Endodermal cell (in vitro differentiated cells): ENCODE measurements at regions not wholly inside any gene's neighbourhood (a gene's known extent, or its start where the extent isn't known, plus 50 kb on each side); places are given as distances from the start of the nearest gene placed in this dataset.
A peak's percentile ranks its signal among the peaks of the same experiment; 100 is the strongest.

Experiments used
- DNase-seq: peaks from one replicate; pipeline ENCODE4 v3.0.0-alpha.2; 2017
- H3K27ac ChIP-seq: 2 replicates; pipeline ENCODE4 v1.5.1; 2013; ENCODE audit warnings: mild to moderate bottlenecking, low read depth, low read length, moderate library complexity
- H3K27me3 ChIP-seq: 2 replicates; pipeline ENCODE4 v1.6.1; 2013; ENCODE audit warnings: mild to moderate bottlenecking, low read length, moderate library complexity; ENCODE audit not compliant: insufficient read depth, control insufficient read depth, poor library complexity, severe bottlenecking
- H3K36me3 ChIP-seq: 2 replicates; pipeline ENCODE4 v1.7.0; 2013; ENCODE audit warnings: mild to moderate bottlenecking, low read length, moderate library complexity; ENCODE audit not compliant: control insufficient read depth, insufficient read depth
- H3K4me1 ChIP-seq: one replicate; pipeline ENCODE4 v1.7.0; 2013; ENCODE audit warnings: low read length; ENCODE audit not compliant: control insufficient read depth, insufficient read depth
- H3K4me3 ChIP-seq: 2 replicates; pipeline ENCODE4 v1.5.1; 2013; ENCODE audit warnings: mild to moderate bottlenecking, low read length, moderate library complexity
- H3K9ac ChIP-seq: 2 replicates; pipeline ENCODE4 v1.6.1; 2013; ENCODE audit warnings: mild to moderate bottlenecking, low read length, moderate library complexity; ENCODE audit not compliant: poor library complexity, severe bottlenecking; ENCODE audit errors: extremely low read depth
- H3K9me3 ChIP-seq: 2 replicates; pipeline ENCODE4 v1.6.1; 2013; ENCODE audit warnings: mild to moderate bottlenecking, low read length, moderate library complexity; ENCODE audit not compliant: control insufficient read depth
- H3K27ac Mint-ChIP-seq: 2 replicates; pipeline ENCODE4 v1.8.0; 2020; ENCODE audit warnings: mixed read lengths
- H3K27me3 Mint-ChIP-seq: 2 replicates; pipeline ENCODE4 v1.8.0; 2021; ENCODE audit warnings: mild to moderate bottlenecking, mixed read lengths; ENCODE audit not compliant: insufficient read depth
- H3K36me3 Mint-ChIP-seq: 2 replicates; pipeline ENCODE4 v1.8.0; 2020; ENCODE audit warnings: low read depth, mixed read lengths
- H3K4me1 Mint-ChIP-seq: 2 replicates; pipeline ENCODE4 v1.8.0; 2020; ENCODE audit warnings: mixed read lengths
- H3K4me3 Mint-ChIP-seq: 2 replicates; pipeline ENCODE4 v1.8.0; 2020; ENCODE audit warnings: mild to moderate bottlenecking, moderate library complexity, mixed read lengths
- H3K9me3 Mint-ChIP-seq: 2 replicates; pipeline ENCODE4 v1.8.0; 2020; ENCODE audit warnings: mild to moderate bottlenecking, mixed read lengths
- WGBS, 2 experiments: methylation state at CpG; one replicate each; pipeline versions ENCODE4 v1.1.5 to v1.1.7; 2013; ENCODE audit warnings: missing lambda C conversion rate in 2 of 2, mixed read lengths in 1 of 2; ENCODE audit not compliant: insufficient coverage in 1 of 2, insufficient read length in 1 of 2; 5-methylcytosine and 5-hydroxymethylcytosine counted together
- TF ChIP-seq, protein P1 (sequence below): fragments of 200-600 bp; sonication (generic); conservative IDR thresholded peaks from 2 replicates; pipeline ENCODE4 v1.5.0; 2021; ENCODE audit warnings: antibody characterized with exemption, mild to moderate bottlenecking

- peaks cover 34% of the 10 kb centered on the region for H3K4me1 Mint-ChIP-seq
- no peaks in the 10 kb centered on the region for H3K36me3 Mint-ChIP-seq
- TF ChIP-seq, protein P1, sequence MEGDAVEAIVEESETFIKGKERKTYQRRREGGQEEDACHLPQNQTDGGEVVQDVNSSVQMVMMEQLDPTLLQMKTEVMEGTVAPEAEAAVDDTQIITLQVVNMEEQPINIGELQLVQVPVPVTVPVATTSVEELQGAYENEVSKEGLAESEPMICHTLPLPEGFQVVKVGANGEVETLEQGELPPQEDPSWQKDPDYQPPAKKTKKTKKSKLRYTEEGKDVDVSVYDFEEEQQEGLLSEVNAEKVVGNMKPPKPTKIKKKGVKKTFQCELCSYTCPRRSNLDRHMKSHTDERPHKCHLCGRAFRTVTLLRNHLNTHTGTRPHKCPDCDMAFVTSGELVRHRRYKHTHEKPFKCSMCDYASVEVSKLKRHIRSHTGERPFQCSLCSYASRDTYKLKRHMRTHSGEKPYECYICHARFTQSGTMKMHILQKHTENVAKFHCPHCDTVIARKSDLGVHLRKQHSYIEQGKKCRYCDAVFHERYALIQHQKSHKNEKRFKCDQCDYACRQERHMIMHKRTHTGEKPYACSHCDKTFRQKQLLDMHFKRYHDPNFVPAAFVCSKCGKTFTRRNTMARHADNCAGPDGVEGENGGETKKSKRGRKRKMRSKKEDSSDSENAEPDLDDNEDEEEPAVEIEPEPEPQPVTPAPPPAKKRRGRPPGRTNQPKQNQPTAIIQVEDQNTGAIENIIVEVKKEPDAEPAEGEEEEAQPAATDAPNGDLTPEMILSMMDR, result no peak
- H3K9ac ChIP-seq, result no peak overlapping the region
- H3K36me3 ChIP-seq, result no peaks in the 10 kb centered on the region
- H3K27me3 Mint-ChIP-seq, result no peaks in the 10 kb centered on the region
- no peak overlapping the region for H3K4me3 ChIP-seq
- peaks cover 2% of the 10 kb centered on the region for H3K4me1 ChIP-seq
- H3K27ac ChIP-seq, result no peak overlapping the region
- H3K27me3 ChIP-seq, result no peaks in the 10 kb centered on the region
- H3K9me3 ChIP-seq, result peaks cover 7% of the 10 kb centered on the region
- 83 to 93% methylated on average over 7 to 8 of the region's 8 CpGs for WGBS, 2 experiments
- DNase-seq, result no peak
- H3K27ac Mint-ChIP-seq, result no peak overlapping the region
- H3K4me3 Mint-ChIP-seq, result no peak overlapping the region
- H3K9me3 Mint-ChIP-seq, result peaks cover 14% of the 10 kb centered on the region
Observed at GRCh38 chr6:106801256-106801655, 171.9 kb downstream of the QRSL1 start.

DNA sequence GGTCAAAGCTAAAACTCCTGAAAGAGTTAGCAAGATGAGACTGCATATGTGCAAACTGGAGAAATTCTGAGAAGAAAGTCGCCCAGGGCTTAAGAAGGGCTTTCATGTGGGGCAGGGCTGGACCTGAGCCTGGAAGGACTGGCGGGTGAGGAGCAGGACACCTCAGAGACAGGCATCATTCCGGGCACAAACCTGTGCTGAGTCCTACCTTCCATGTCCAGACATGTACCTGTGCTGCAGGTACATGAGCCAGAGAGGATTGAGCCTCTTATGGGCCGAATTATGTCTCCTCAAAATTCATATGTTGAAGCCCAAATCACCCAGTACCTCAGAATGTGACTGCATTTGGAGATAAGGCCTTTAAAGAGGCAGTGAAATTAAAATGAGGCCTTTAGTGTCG lies 171.0 kb downstream of the QRSL1 start:
- H3K9ac ChIP-seq, result no peak overlapping the region
- WGBS, 2 experiments, result 90 to 91% methylated on average over 3 to 5 of the region's 5 CpGs
- H3K27ac ChIP-seq, result no peak overlapping the region
- no peak overlapping the region for H3K4me3 ChIP-seq
- H3K27me3 Mint-ChIP-seq, result no peaks in the 10 kb centered on the region
- H3K36me3 Mint-ChIP-seq, result no peaks in the 10 kb centered on the region
- H3K9me3 ChIP-seq, result peaks cover 6% of the 10 kb centered on the region
- TF ChIP-seq, protein P1, result no peak
- H3K27ac Mint-ChIP-seq, result no peak overlapping the region
- H3K4me1 Mint-ChIP-seq, result peaks cover 34% of the 10 kb centered on the region
- H3K9me3 Mint-ChIP-seq, result peaks cover 9% of the 10 kb centered on the region
- no peaks in the 10 kb centered on the region for H3K36me3 ChIP-seq
- no peak for DNase-seq
- no peak overlapping the region for H3K4me3 Mint-ChIP-seq
- H3K4me1 ChIP-seq, result peaks cover 2% of the 10 kb centered on the region
- H3K27me3 ChIP-seq, result no peaks in the 10 kb centered on the region

GRCh38 chr6:106799031-106799894 lies 169.9 kb downstream of the QRSL1 start:
- Histone ChIP-seq H3K4me3 (no peak overlapping the region), H3K4me1 (peaks cover 2% of the 10 kb centered on the region), H3K27ac (no peak overlapping the region), H3K36me3 (no peaks in the 10 kb centered on the region), H3K27me3 (no peaks in the 10 kb centered on the region), H3K9ac (no peak overlapping the region), H3K9me3 (no peaks in the 10 kb centered on the region)
- Mint-ChIP-seq H3K27ac (peak overlapping the region; percentile 74), H3K27me3 (no peaks in the 10 kb centered on the region), H3K4me3 (no peak overlapping the region), H3K36me3 (no peaks in the 10 kb centered on the region), H3K4me1 (peaks cover 30% of the 10 kb centered on the region), H3K9me3 (no peaks in the 10 kb centered on the region)
- peak; percentile 59 for DNase-seq
- TF ChIP-seq, protein P1, result no peak
- WGBS, 2 experiments, result 74 to 86% methylated on average over 6 to 8 of the region's 8 CpGs
